ENCODE measurements at regions not wholly inside any gene's neighbourhood (a gene's known extent, or its start where the extent isn't known, plus 50 kb on each side); places are given as distances from the start of the nearest gene placed in this dataset.

GRCh38 chr1:83813576-83813975, 185.4 kb downstream of the TTLL7 start:
- no peak for DNase-seq

GRCh38 chr1:83810144-83810543, 188.8 kb downstream of the TTLL7 start:
- DNase-seq, result peak; percentile 28

GRCh38 chr1:83808536-83808935, 190.4 kb downstream of the TTLL7 start:
- DNase-seq, result no peak

- DNase-seq, result no peak
Observed at GRCh38 chr1:83807821-83808220, 191.1 kb downstream of the TTLL7 start.

- no peak for DNase-seq
Observed at GRCh38 chr1:83807231-83807630, 191.7 kb downstream of the TTLL7 start.

GRCh38 chr1:83805921-83806320, 193.0 kb downstream of the TTLL7 start:
- DNase-seq, result no peak

GRCh38 chr1:83802460-83803152, 196.3 kb downstream of the TTLL7 start:
- DNase-seq, result no peak

GRCh38 chr1:83802023-83802422, 196.9 kb downstream of the TTLL7 start:
- DNase-seq, result peak; percentile 30

- no peak for DNase-seq
Observed at GRCh38 chr1:83800066-83800465, 198.9 kb downstream of the TTLL7 start.

GRCh38 chr1:83799594-83799993, 199.3 kb downstream of the TTLL7 start:
- DNase-seq, result no peak

- no peak for DNase-seq
Observed at GRCh38 chr1:83798965-83799364, 200.0 kb downstream of the TTLL7 start.

GRCh38 chr1:83796409-83796808, 202.5 kb downstream of the TTLL7 start:
- no peak for DNase-seq

- DNase-seq, result no peak
Observed at GRCh38 chr1:83794384-83794783, 204.5 kb downstream of the TTLL7 start.

- no peak for DNase-seq
Observed at GRCh38 chr1:83791821-83792437, 207.0 kb downstream of the TTLL7 start.

- DNase-seq, result no peak
Observed at GRCh38 chr1:83790446-83790845, 208.5 kb downstream of the TTLL7 start.

GRCh38 chr1:83787246-83787998, 211.5 kb downstream of the TTLL7 start:
- no peak for DNase-seq

GRCh38 chr1:83781667-83782066, 217.3 kb downstream of the TTLL7 start:
- DNase-seq, result no peak

GRCh38 chr1:83779565-83779964, 219.4 kb downstream of the TTLL7 start:
- DNase-seq, result no peak

GRCh38 chr1:83777758-83778101, 221.2 kb downstream of the TTLL7 start:
- DNase-seq, result no peak

- DNase-seq, result no peak
Observed at GRCh38 chr1:83776913-83777757, 221.8 kb downstream of the TTLL7 start.

GRCh38 chr1:83775977-83776603, 222.8 kb downstream of the TTLL7 start:
- no peak for DNase-seq

GRCh38 chr1:83773059-83773458, 225.9 kb downstream of the TTLL7 start:
- no peak for DNase-seq

- no peak for DNase-seq
Observed at GRCh38 chr1:83770319-83770661, 228.6 kb downstream of the TTLL7 start.

Data from NCI-H2107 (cell line).